Keratinocyte (primary cell): ENCODE measurements at regions not wholly inside any gene's neighbourhood (a gene's known extent, or its start where the extent isn't known, plus 50 kb on each side); places are given as distances from the start of the nearest gene placed in this dataset.
"Not testable (repeated sequence)": the region's sequence is repeated elsewhere in the genome, so short reads cannot be mapped to it uniquely, and the experiment has no call there.

ENCODE experiments used
- DNase-seq: peaks from one replicate; pipeline ENCODE4 v3.0.0-alpha.2; 2011; ENCODE audit warnings: low read depth, missing footprints, low spot score
- FAIRE-seq: peaks from 2 replicates; lab custom pipeline; 2011; peaks lifted over from hg19 to GRCh38; lab: Jason Lieb, UNC
- H2AFZ ChIP-seq: 2 replicates; pipeline ENCODE4 v1.6.0; 2012; ENCODE audit warnings: low read length, control low read depth, inconsistent platforms; ENCODE audit not compliant: control insufficient read depth
- H3K27ac ChIP-seq: 2 replicates; pipeline ENCODE4 v1.5.1; 2011; ENCODE audit warnings: low read length; ENCODE audit not compliant: control insufficient read depth, insufficient read depth
- H3K27me3 ChIP-seq: 3 replicates; pipeline ENCODE4 v1.6.0; 2011; ENCODE audit warnings: low read length; ENCODE audit not compliant: control insufficient read depth, insufficient read depth; ENCODE audit errors: extremely low read depth
- H3K36me3 ChIP-seq, 2 experiments: 2 replicates in 1 of 2; 3 replicates in 1 of 2; pipeline ENCODE4 v1.5.1; 2011; ENCODE audit warnings: low read length in 2 of 2, mild to moderate bottlenecking in 1 of 2; ENCODE audit not compliant: control insufficient read depth in 2 of 2, insufficient read depth in 2 of 2; ENCODE audit errors: extremely low read depth in 1 of 2
- H3K4me1 ChIP-seq: 3 replicates; pipeline ENCODE4 v1.5.1; 2011; ENCODE audit warnings: low read length; ENCODE audit not compliant: control insufficient read depth, insufficient read depth; ENCODE audit errors: extremely low read depth
- H3K4me2 ChIP-seq: 3 replicates; pipeline ENCODE4 v1.6.0; 2011; ENCODE audit warnings: low read depth, low read length; ENCODE audit not compliant: control insufficient read depth, insufficient read depth; ENCODE audit errors: extremely low read depth
- H3K4me3 ChIP-seq, 3 experiments: fragments of 200-600 bp in 1 of 3; sonication (generic) in 1 of 3; 2 replicates in 2 of 3; 3 replicates in 1 of 3; pipeline ENCODE4 v1.5.1; 2011 to 2016; ENCODE audit warnings: low read length in 3 of 3, mild to moderate bottlenecking in 3 of 3, control low read depth in 2 of 3, inconsistent platforms in 1 of 3, low read depth in 1 of 3, mixed read lengths in 1 of 3, mixed run types in 1 of 3, moderate library complexity in 1 of 3; ENCODE audit not compliant: control insufficient read depth in 2 of 3, insufficient read depth in 2 of 3; ENCODE audit errors: extremely low read depth in 1 of 3
- H3K79me2 ChIP-seq: 2 replicates; pipeline ENCODE4 v1.6.0; 2012; ENCODE audit warnings: low read length; ENCODE audit not compliant: control insufficient read depth, insufficient read depth
- H3K9ac ChIP-seq: 3 replicates; pipeline ENCODE4 v1.6.0; 2011; ENCODE audit warnings: low read length; ENCODE audit not compliant: control insufficient read depth, insufficient read depth; ENCODE audit errors: extremely low read depth
- H3K9me1 ChIP-seq: 3 replicates; pipeline ENCODE4 v1.6.0; 2011; ENCODE audit warnings: low read length; ENCODE audit not compliant: control insufficient read depth, insufficient read depth; ENCODE audit errors: extremely low read depth
- H3K9me3 ChIP-seq: 2 replicates; pipeline ENCODE4 v1.5.1; 2012; ENCODE audit warnings: low read depth, low read length; ENCODE audit not compliant: control insufficient read depth
- H4K20me1 ChIP-seq: 3 replicates; pipeline ENCODE4 v1.6.0; 2011; ENCODE audit warnings: low read length; ENCODE audit not compliant: control insufficient read depth, insufficient read depth; ENCODE audit errors: extremely low read depth
- CTCF ChIP-seq, 3 experiments: IDR thresholded peaks in 1 of 3; conservative IDR thresholded peaks in 1 of 3; optimal IDR thresholded peaks in 1 of 3; 2 replicates in 2 of 3; 3 replicates in 1 of 3; pipeline versions ENCODE3 to v1.5.1; 2011; ENCODE audit warnings: low read length in 3 of 3, mild to moderate bottlenecking in 3 of 3, moderate library complexity in 2 of 3, control low read depth in 1 of 3, inconsistent platforms in 1 of 3; ENCODE audit not compliant: insufficient read depth in 2 of 3; ENCODE audit errors: extremely low read depth in 1 of 3
- EZH2 ChIP-seq: IDR thresholded peaks from one replicate; pipeline ENCODE4 v1.6.1; 2012; ENCODE audit warnings: inconsistent platforms, mild to moderate bottlenecking, low read length, moderate library complexity
- dilution Hi-C: fragments of 300-500 bp; cut with MboI; formaldehyde crosslinking; loops from one replicate; pipeline ENCODE4 v1.7.0; 2020; ENCODE audit warnings: low sequenced_read_pairs; ENCODE audit not compliant: extremely low pct_ligation_motif_present

- DNase-seq (no peak), FAIRE-seq (no peak)
- no peak overlapping the region for H3K4me2 ChIP-seq
- no peak overlapping the region for H3K27ac ChIP-seq
- no peaks in the 10 kb centered on the region for H4K20me1 ChIP-seq
- no peak for TF ChIP-seq CTCF (optimal IDR thresholded peaks at IDR 0.05 in 1 of 3, IDR thresholded peaks at IDR 0.05 in 1 of 3, conservative IDR thresholded peaks at IDR 0.05 in 1 of 3; ENCODE audit: extremely low read depth in 1 of 3, insufficient read depth in 2 of 3, low read length in 3 of 3)
- no peak for TF ChIP-seq EZH2
- H3K9ac ChIP-seq = no peak overlapping the region
- H3K4me1 ChIP-seq = no peaks in the 10 kb centered on the region
- H2AFZ ChIP-seq = no peak overlapping the region
- no peaks in the 10 kb centered on the region for H3K79me2 ChIP-seq
- no peaks in the 10 kb centered on the region for H3K9me3 ChIP-seq
- no peaks in the 10 kb centered on the region for H3K36me3 ChIP-seq
- dilution Hi-C loops = no loop called here
- no peaks in the 10 kb centered on the region for H3K27me3 ChIP-seq
- H3K9me1 ChIP-seq = no peaks in the 10 kb centered on the region
- H3K4me3 ChIP-seq = no peak overlapping the region
Observed at GRCh38 chr14:37746140-37746832, 150.9 kb downstream of the TTC6 start.

- Histone ChIP-seq H3K4me1 (no peaks in the 10 kb centered on the region), H4K20me1 (no peaks in the 10 kb centered on the region), H3K36me3 (no peaks in the 10 kb centered on the region), H3K9ac (no peak overlapping the region), H3K79me2 (no peaks in the 10 kb centered on the region), H3K4me2 (no peak overlapping the region), H3K9me3 (no peaks in the 10 kb centered on the region), H3K27ac (no peak overlapping the region), H3K4me3 (no peak overlapping the region), H2AFZ (no peak overlapping the region), H3K27me3 (no peaks in the 10 kb centered on the region), H3K9me1 (no peaks in the 10 kb centered on the region)
- DNase-seq = no peak
- FAIRE-seq = no peak
- dilution Hi-C loops = no loop called here
- TF ChIP-seq CTCF (optimal IDR thresholded peaks at IDR 0.05 in 1 of 3, IDR thresholded peaks at IDR 0.05 in 1 of 3, conservative IDR thresholded peaks at IDR 0.05 in 1 of 3; ENCODE audit: extremely low read depth in 1 of 3, insufficient read depth in 2 of 3, low read length in 3 of 3) (no peak), EZH2 (no peak)
Observed at GRCh38 chr14:37753459-37753858, 158.0 kb downstream of the TTC6 start.

GRCh38 chr14:37760275-37760674 lies 164.8 kb downstream of the TTC6 start:
- H3K9me1 ChIP-seq, DNase-seq, H2AFZ ChIP-seq, H3K79me2 ChIP-seq, H3K9ac ChIP-seq, H3K4me1 ChIP-seq, FAIRE-seq, H3K9me3 ChIP-seq, H3K27ac ChIP-seq, H4K20me1 ChIP-seq, H3K36me3 ChIP-seq, H3K4me3 ChIP-seq, dilution Hi-C loops, H3K4me2 ChIP-seq, H3K27me3 ChIP-seq: not testable (repeated sequence)
